A673 (cell line): ENCODE measurements at regions not wholly inside any gene's neighbourhood (a gene's known extent, or its start where the extent isn't known, plus 50 kb on each side); places are given as distances from the start of the nearest gene placed in this dataset.

Experiments used
- BruUV-seq: library from RNA; stranded (reverse); fragments of 400-500 nt; replicated peaks from 2 replicates; lab custom pipeline; 2021; lab: Mats Ljungman, UMichigan
- CTCF ChIA-PET: fragments of 300-600 bp; sonication (Branson Sonifier 250); formaldehyde crosslinking; loops from one replicate; lab custom pipeline; 2022; ENCODE audit warnings: antibody characterized with exemption; lab: Charles Lee
- POLR2A ChIA-PET: fragments of 300-600 bp; sonication (Branson Sonifier 250); formaldehyde crosslinking; loops from one replicate; lab custom pipeline; 2022; ENCODE audit warnings: antibody characterized with exemption; ENCODE audit not compliant: low non-redundant PET; lab: Charles Lee
- DNase-seq: peaks from one replicate; pipeline ENCODE4 v3.0.0-alpha.2; 2015; ENCODE audit warnings: low spot score
- H3K27ac ChIP-seq: fragments of 200-600 bp; sonication (generic); 2 replicates; pipeline ENCODE4 v1.5.1; 2016; ENCODE audit warnings: mixed run types, low read depth, mild to moderate bottlenecking, mixed read lengths, antibody characterized with exemption, low read length; ENCODE audit not compliant: poor library complexity, severe bottlenecking
- H3K27me3 ChIP-seq: fragments of 200-600 bp; sonication (generic); replicated peaks from 2 replicates; pipeline ENCODE4 v1.6.1; 2017; ENCODE audit warnings: mixed run types, low read depth, mild to moderate bottlenecking, mixed read lengths, antibody characterized with exemption, low read length; ENCODE audit not compliant: insufficient read depth, poor library complexity
- H3K36me3 ChIP-seq: fragments of 200-600 bp; sonication (generic); 2 replicates; pipeline ENCODE4 v1.6.1; 2016; ENCODE audit warnings: mixed run types, mild to moderate bottlenecking, mixed read lengths, antibody characterized with exemption, low read length; ENCODE audit not compliant: insufficient read depth, poor library complexity, severe bottlenecking
- H3K4me1 ChIP-seq: fragments of 200-600 bp; sonication (generic); 2 replicates; pipeline ENCODE4 v1.6.1; 2017; ENCODE audit warnings: mixed run types, mild to moderate bottlenecking, mixed read lengths, antibody characterized with exemption, low read length; ENCODE audit not compliant: insufficient read depth, poor library complexity, severe bottlenecking
- H3K4me3 ChIP-seq: fragments of 200-600 bp; sonication (generic); 2 replicates; pipeline ENCODE4 v1.5.1; 2016; ENCODE audit warnings: low read depth, mixed run types, mild to moderate bottlenecking, mixed read lengths, low read length; ENCODE audit not compliant: poor library complexity, severe bottlenecking
- H3K9me3 ChIP-seq: fragments of 200-600 bp; sonication (generic); 2 replicates; pipeline ENCODE4 v1.6.1; 2016; ENCODE audit warnings: mixed run types, low read depth, mild to moderate bottlenecking, mixed read lengths, antibody characterized with exemption, low read length; ENCODE audit not compliant: poor library complexity, severe bottlenecking
- EZH2 ChIP-seq: fragments of 200-600 bp; sonication (generic); IDR thresholded peaks from 2 replicates; pipeline ENCODE4 v1.6.1; 2017; ENCODE audit warnings: borderline replicate concordance, low read depth, mild to moderate bottlenecking, mixed read lengths, antibody characterized with exemption, low read length; ENCODE audit not compliant: poor library complexity, severe bottlenecking
- intact Hi-C: fragments of 100-400 bp; cut with micrococcal nuclease; formaldehyde crosslinking; loops from one replicate; pipeline ENCODE4 v1.10.0; 2022; ENCODE audit not compliant: unreplicated experiment
- TF ChIP-seq, protein P1 (sequence below): fragments of 300-800, 200-600 bp; sonication (generic); conservative IDR thresholded peaks from 2 replicates; pipeline ENCODE4 v1.5.1; 2017; ENCODE audit warnings: low read depth, mild to moderate bottlenecking, antibody characterized with exemption, low read length, moderate library complexity, mixed read lengths

DNA sequence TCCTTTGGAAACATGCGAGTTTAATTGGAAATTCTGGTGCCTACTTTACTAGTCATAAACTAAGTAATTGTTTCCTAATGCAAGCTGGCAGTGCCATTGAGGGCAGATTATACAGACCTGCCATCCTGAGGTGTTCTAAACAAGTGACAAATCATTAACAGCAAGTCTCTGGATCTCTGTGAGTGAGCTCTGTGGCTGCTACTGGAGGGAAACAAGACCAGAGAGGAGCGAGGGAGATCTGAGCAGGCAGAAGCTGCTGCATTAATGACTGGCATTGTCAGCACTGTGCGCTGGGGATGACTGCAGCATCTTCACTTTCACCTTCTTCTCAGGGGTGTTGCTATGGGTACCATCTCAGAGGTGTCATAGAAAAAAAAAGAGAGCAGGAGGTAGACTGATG, 308.4 kb upstream of the DPH6 start:
- DNase-seq, result no peak
- ChIA-PET POLR2A (no interaction called here), CTCF (no interaction called here)
- no peaks in the 10 kb centered on the region for H3K9me3 ChIP-seq
- peaks cover 54% of the 10 kb centered on the region for H3K4me1 ChIP-seq
- no peaks in the 10 kb centered on the region for H3K36me3 ChIP-seq
- no peak overlapping the region for H3K4me3 ChIP-seq
- no peak overlapping the region for H3K27ac ChIP-seq
- no peaks in the 10 kb centered on the region for H3K27me3 ChIP-seq
- TF ChIP-seq, protein P1, sequence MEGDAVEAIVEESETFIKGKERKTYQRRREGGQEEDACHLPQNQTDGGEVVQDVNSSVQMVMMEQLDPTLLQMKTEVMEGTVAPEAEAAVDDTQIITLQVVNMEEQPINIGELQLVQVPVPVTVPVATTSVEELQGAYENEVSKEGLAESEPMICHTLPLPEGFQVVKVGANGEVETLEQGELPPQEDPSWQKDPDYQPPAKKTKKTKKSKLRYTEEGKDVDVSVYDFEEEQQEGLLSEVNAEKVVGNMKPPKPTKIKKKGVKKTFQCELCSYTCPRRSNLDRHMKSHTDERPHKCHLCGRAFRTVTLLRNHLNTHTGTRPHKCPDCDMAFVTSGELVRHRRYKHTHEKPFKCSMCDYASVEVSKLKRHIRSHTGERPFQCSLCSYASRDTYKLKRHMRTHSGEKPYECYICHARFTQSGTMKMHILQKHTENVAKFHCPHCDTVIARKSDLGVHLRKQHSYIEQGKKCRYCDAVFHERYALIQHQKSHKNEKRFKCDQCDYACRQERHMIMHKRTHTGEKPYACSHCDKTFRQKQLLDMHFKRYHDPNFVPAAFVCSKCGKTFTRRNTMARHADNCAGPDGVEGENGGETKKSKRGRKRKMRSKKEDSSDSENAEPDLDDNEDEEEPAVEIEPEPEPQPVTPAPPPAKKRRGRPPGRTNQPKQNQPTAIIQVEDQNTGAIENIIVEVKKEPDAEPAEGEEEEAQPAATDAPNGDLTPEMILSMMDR, result no peak
- intact Hi-C loops, result no loop called here
- no TSS peak for BruUV-seq

DNA sequence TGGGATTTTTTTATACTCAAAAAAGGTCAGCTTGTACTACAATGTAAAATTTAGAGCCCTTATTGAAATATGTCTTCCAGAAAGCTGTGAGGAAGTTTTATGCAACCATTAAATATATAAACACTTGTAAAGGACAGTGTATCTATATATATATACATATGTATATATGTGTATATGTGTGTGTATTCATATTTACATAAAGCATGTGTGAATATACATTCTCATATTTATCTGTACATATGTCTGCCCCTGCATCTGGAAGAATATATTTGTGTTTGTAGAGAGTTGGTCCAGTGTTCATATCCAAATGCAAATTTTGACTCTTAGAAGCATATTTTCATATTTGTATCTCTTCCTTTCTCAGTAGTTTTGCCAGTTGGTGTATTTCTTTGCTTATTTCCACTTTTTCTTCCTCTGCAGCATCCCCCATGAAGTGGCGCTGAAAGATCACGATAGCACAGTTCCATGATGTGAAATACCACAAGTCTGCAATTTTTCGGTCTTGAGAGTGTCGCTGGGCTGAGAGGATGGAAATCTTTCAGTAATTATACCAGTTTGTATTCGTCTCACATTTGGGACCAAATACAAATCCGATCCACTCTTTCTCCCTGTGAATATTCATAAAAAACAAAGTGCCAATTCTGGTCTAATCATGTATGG, 311.7 kb upstream of the DPH6 start:
- Histone ChIP-seq H3K27me3 (no peaks in the 10 kb centered on the region), H3K4me3 (no peak overlapping the region), H3K36me3 (no peaks in the 10 kb centered on the region), H3K27ac (no peak overlapping the region), H3K9me3 (no peaks in the 10 kb centered on the region), H3K4me1 (peaks cover 22% of the 10 kb centered on the region)
- CTCF ChIA-PET, result no interaction called here
- DNase-seq, result no peak
- no TSS peak for BruUV-seq
- TF ChIP-seq, protein P1, result no peak
- no peak for TF ChIP-seq EZH2
- POLR2A ChIA-PET, result no interaction called here
- intact Hi-C loops, result no loop called here

DNA sequence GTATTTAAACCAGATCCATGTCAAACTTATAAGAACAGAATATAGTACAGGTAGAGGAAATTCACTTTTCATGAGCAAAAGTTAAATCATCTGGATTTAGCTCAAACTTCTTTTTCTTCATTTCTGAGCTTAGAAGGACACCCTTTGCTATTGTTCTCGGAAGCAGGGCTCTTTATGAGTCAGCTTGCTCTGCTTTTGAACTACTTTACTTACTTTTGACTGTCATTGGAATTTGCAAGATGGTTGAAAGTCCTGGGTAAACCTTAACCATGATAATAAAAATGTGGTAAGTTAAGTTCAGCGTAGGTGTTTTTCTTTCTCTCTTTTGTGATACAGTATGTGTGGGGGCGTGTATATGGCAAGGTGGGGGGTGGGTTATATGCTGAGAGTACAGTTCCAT, 312.7 kb upstream of the DPH6 start:
- Histone ChIP-seq H3K9me3 (no peaks in the 10 kb centered on the region), H3K27me3 (no peaks in the 10 kb centered on the region), H3K4me3 (no peak overlapping the region), H3K27ac (no peak overlapping the region), H3K4me1 (peaks cover 12% of the 10 kb centered on the region), H3K36me3 (no peaks in the 10 kb centered on the region)
- no peak for DNase-seq
- TF ChIP-seq, protein P1, result no peak
- TF ChIP-seq EZH2, result no peak
- BruUV-seq, result no TSS peak
- intact Hi-C loops, result no loop called here
- CTCF ChIA-PET, result no interaction called here
- POLR2A ChIA-PET, result no interaction called here
